ENCODE measurements at regions not wholly inside any gene's neighbourhood (a gene's known extent, or its start where the extent isn't known, plus 50 kb on each side); places are given as distances from the start of the nearest gene placed in this dataset.

DNA sequence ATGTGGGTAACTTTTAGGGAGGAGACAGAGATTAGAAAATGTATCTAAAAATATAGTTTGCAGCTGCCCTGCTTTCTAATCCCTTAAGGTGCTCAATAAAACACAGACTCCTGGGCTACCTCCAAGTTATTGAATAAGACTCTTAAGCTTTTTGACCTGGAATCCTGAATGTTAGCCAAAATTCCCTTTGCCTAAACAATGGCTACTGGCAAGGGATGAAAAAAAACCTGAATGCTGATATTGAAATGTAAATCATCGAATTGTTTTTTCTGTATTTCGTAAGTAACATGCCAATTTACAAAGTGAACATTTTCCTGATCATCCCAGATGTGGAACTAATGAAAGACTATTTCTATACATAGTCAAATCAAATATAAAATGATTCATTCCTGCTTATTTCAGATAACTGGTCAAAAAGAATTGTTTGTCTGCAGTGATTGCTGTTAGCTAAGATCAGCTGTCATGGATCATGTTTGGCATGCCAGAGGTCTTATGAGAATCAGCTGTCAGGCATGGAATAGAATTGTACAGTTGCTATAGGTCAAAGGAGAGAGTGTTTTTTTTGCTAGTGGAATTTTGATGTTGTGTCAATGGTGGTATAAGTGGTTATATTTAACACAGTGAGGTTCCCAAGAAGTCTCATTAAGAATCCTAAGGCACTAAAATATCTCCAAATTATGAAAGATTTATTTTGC lies 363.6 kb upstream of the CWC22 start:
- 35 to 55% methylated on average over 2 of the region's 2 CpGs for WGBS, 2 donors
- intact Hi-C loops (cut with DNase I; ENCODE audit: low total_unique reads): no loop called here
- no peak for DNase-seq (ENCODE audit: low spot score in 2 of 2)
- H3K4me3 ChIP-seq (ENCODE audit: low read depth, poor library complexity, severe bottlenecking): no peak overlapping the region
- TF ChIP-seq, protein P1, sequence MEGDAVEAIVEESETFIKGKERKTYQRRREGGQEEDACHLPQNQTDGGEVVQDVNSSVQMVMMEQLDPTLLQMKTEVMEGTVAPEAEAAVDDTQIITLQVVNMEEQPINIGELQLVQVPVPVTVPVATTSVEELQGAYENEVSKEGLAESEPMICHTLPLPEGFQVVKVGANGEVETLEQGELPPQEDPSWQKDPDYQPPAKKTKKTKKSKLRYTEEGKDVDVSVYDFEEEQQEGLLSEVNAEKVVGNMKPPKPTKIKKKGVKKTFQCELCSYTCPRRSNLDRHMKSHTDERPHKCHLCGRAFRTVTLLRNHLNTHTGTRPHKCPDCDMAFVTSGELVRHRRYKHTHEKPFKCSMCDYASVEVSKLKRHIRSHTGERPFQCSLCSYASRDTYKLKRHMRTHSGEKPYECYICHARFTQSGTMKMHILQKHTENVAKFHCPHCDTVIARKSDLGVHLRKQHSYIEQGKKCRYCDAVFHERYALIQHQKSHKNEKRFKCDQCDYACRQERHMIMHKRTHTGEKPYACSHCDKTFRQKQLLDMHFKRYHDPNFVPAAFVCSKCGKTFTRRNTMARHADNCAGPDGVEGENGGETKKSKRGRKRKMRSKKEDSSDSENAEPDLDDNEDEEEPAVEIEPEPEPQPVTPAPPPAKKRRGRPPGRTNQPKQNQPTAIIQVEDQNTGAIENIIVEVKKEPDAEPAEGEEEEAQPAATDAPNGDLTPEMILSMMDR (IDR thresholded peaks at IDR 0.05): no peak
- TF ChIP-seq POLR2A (IDR thresholded peaks at IDR 0.05): no peak

DNA sequence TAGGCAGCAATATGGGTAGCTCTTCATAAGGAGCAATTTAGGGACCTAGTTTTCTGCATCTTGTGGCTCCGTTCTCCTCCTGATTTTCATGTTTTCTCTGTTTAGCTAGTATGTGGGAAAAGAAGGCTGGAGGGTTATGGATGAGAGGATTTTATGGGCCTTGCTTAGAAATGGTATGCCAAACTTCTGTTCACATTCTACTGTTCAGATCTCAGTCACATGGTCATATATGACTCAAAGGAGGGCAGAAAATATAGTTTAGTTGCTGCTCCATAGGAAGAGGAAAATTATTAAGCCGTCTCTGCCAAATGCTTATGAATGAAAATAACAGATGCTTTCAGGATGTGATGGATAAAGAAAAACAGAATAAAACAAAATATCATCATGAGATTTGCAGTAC lies 361.8 kb upstream of the CWC22 start:
- intact Hi-C loops (cut with DNase I; ENCODE audit: low total_unique reads): no loop called here
- H3K4me3 ChIP-seq (ENCODE audit: low read depth, poor library complexity, severe bottlenecking): no peak overlapping the region
- 41 to 44% methylated on average over 2 of the region's 2 CpGs for WGBS, 2 donors
- no peak for TF ChIP-seq POLR2A (IDR thresholded peaks at IDR 0.05)
- TF ChIP-seq, protein P1 (IDR thresholded peaks at IDR 0.05): no peak
- DNase-seq (ENCODE audit: low spot score in 2 of 2): no peak

DNA sequence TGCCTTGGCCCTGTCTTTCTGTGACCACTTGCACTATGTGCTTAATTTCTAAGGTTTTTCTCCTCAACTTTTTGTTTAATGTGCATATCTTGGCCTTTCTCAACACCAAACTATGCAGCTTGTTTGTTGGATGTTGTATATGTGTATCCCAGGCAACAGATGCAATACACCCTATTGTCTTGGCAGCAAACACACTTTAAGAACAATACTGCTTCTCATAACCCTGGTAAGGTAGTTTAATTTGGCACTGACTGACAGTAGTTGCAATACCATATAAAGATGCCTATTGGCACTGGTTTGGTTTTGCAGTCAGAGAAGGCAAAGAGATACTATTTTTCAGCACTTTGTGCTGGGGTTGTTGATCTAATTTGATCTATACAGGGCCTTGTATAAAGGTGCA lies 360.7 kb upstream of the CWC22 start:
- H3K4me3 ChIP-seq (ENCODE audit: low read depth, poor library complexity, severe bottlenecking): no peak overlapping the region
- DNase-seq (ENCODE audit: low spot score in 2 of 2): no peak
- intact Hi-C loops (cut with DNase I; ENCODE audit: low total_unique reads): no loop called here
- TF ChIP-seq, protein P1 (IDR thresholded peaks at IDR 0.05): no peak

DNA sequence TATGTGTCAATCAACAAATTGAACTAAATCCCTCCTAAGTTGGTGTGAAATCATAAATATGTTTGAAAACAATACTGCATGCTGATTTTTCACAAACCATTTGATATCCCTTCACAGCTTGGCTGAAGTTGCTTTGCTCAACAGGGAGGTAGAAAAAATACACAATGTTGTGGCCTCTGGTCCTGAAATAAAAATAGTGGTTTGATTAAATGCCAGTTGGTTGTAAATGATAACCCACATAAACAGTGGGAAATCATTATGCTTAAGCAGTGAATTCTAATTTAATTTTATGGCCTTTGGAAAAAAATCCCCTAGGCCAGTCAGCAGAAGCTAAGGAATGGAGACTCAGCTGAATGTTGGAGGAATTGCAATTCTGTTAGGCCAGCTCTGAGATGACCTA lies 359.4 kb upstream of the CWC22 start:
- TF ChIP-seq POLR2A (IDR thresholded peaks at IDR 0.05): no peak
- TF ChIP-seq, protein P1 (IDR thresholded peaks at IDR 0.05): no peak
- no peak overlapping the region for H3K4me3 ChIP-seq (ENCODE audit: low read depth, poor library complexity, severe bottlenecking)
- intact Hi-C loops (cut with DNase I; ENCODE audit: low total_unique reads): no loop called here
- no peak for DNase-seq (ENCODE audit: low spot score in 2 of 2)

DNA sequence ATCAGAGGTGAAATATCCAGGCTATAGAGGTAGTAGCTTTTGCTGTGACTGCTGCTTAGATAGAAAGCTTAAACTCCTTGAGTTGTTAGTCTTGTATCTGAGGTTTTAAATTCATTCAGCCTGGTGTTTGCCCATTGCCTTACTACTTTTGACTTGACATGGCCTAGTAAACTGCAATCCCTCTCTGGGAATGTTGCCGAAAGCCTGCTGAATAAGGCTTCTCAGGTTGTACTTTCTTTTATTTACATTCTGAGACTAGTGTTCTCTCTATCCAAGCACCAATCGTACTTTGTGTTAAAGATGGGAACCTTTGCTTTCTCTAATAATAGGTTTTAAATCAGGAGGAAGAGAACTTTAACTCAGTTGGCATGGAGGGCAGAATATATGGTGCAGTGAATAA lies 357.6 kb upstream of the CWC22 start:
- 81 to 84% methylated on average over 2 of the region's 2 CpGs for WGBS, 2 donors
- intact Hi-C loops (cut with DNase I; ENCODE audit: low total_unique reads): no loop called here
- TF ChIP-seq, protein P1 (IDR thresholded peaks at IDR 0.05): no peak
- no peak for TF ChIP-seq POLR2A (IDR thresholded peaks at IDR 0.05)
- DNase-seq (ENCODE audit: low spot score in 2 of 2): no peak
- no peak overlapping the region for H3K4me3 ChIP-seq (ENCODE audit: low read depth, poor library complexity, severe bottlenecking)

DNA sequence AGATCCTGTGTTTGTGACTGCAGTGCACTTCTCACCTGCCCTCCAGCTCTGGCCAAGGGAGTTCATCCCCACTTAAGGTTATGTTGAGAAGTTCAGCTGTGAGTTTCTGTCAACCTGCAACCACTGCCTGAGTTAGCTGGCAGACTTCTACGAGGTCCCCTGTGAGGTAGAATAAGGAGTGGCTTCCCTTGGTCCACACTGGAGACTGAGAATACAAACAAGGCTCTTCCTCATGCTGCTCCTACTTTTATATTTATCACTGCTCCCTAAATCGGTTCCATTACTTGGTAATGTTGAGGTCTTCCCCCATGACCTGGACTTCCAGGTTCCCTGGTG lies 353.2 kb upstream of the CWC22 start:
- no peak overlapping the region for H3K4me3 ChIP-seq (ENCODE audit: low read depth, poor library complexity, severe bottlenecking)
- 60 to 65% methylated on average over 2 of the region's 2 CpGs for WGBS, 2 donors
- DNase-seq (ENCODE audit: low spot score in 2 of 2): no peak
- intact Hi-C loops (cut with DNase I; ENCODE audit: low total_unique reads): no loop called here
- no peak for TF ChIP-seq POLR2A (IDR thresholded peaks at IDR 0.05)
- TF ChIP-seq, protein P1 (IDR thresholded peaks at IDR 0.05): no peak

Data from lower leg skin (tissue), 4 donors.